ENCODE measurements at regions not wholly inside any gene's neighbourhood (a gene's known extent, or its start where the extent isn't known, plus 50 kb on each side); places are given as distances from the start of the nearest gene placed in this dataset.
A peak's percentile ranks its signal among the peaks of the same experiment; 100 is the strongest.

DNA sequence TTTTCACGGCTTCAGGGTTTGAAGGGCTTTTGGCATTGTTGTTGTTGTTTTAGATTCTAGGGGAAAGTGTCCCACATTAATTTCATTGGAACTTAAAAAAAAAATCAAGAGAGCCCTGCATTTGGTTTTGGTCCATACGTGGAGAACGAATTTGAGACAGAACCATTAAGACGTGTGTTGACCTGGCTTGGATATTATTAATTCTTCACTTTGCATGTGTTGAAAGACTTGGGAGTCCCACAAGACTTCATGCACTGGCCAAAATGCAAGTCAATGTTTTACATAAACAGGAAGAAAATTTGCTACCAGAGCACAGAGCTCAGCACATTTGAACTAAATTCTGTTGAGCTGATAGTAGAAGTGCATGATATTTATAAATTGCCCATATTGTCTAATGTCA, 761.2 kb upstream of the ACVR2A start:
- no peak overlapping the region for H4K8ac ChIP-seq (ENCODE audit: low read length)
- H3K23ac ChIP-seq (ENCODE audit: low read length in 2 of 2) = no peak overlapping the region
- no peaks in the 10 kb centered on the region for H3K36me3 ChIP-seq (ENCODE audit: control insufficient read depth in 1 of 2, insufficient read depth in 2 of 2, low read depth in 1 of 2, low read length in 2 of 2)
- no peaks in the 10 kb centered on the region for H3K27me3 ChIP-seq (ENCODE audit: control insufficient read depth in 1 of 2, insufficient read depth in 1 of 2, low read length in 2 of 2)
- no peak overlapping the region for H2AK5ac ChIP-seq (ENCODE audit: low read length, severe bottlenecking)
- no peak overlapping the region for H2BK5ac ChIP-seq (ENCODE audit: low read depth, low read length, poor library complexity, severe bottlenecking)
- 87% methylated on average over 3 of the region's 4 CpGs for WGBS
- no peak overlapping the region for H2BK12ac ChIP-seq (ENCODE audit: low read length in 2 of 2)
- no peaks in the 10 kb centered on the region for H3K4me1 ChIP-seq (ENCODE audit: control insufficient read depth, insufficient read depth, low read depth, low read length)
- no peak overlapping the region for H3K4ac ChIP-seq (ENCODE audit: low read depth in 1 of 2, low read length in 2 of 2)
- H4K91ac ChIP-seq (ENCODE audit: low read length) = no peak overlapping the region
- peak overlapping the region in 1 of 2 experiments; percentile 34 for H3K4me3 ChIP-seq (ENCODE audit: insufficient read depth in 1 of 2, low read depth in 1 of 2, low read length in 2 of 2)
- H2BK120ac ChIP-seq (ENCODE audit: low read depth, low read length) = no peak overlapping the region
- no peak overlapping the region for H3K14ac ChIP-seq (ENCODE audit: low read length in 2 of 2)
- no peak overlapping the region for H2BK15ac ChIP-seq (ENCODE audit: low read depth, poor library complexity, severe bottlenecking)
- H3K18ac ChIP-seq (ENCODE audit: low read depth in 1 of 2, low read length in 2 of 2) = no peak overlapping the region
- H3K27ac ChIP-seq (ENCODE audit: low read length, poor library complexity, severe bottlenecking) = no peak overlapping the region
- no peaks in the 10 kb centered on the region for H3K9me3 ChIP-seq (ENCODE audit: control insufficient read depth, low read length)
- no peak overlapping the region for H2AFZ ChIP-seq (ENCODE audit: low read depth, low read length)
- DNase-seq = no peak
- H3K4me2 ChIP-seq (ENCODE audit: low read length, poor library complexity, severe bottlenecking) = no peak overlapping the region
- no peaks in the 10 kb centered on the region for H3K79me1 ChIP-seq (replicated peaks; ENCODE audit: low read length, poor library complexity, severe bottlenecking)
- H3K9ac ChIP-seq (ENCODE audit: low read length) = no peak overlapping the region

DNA sequence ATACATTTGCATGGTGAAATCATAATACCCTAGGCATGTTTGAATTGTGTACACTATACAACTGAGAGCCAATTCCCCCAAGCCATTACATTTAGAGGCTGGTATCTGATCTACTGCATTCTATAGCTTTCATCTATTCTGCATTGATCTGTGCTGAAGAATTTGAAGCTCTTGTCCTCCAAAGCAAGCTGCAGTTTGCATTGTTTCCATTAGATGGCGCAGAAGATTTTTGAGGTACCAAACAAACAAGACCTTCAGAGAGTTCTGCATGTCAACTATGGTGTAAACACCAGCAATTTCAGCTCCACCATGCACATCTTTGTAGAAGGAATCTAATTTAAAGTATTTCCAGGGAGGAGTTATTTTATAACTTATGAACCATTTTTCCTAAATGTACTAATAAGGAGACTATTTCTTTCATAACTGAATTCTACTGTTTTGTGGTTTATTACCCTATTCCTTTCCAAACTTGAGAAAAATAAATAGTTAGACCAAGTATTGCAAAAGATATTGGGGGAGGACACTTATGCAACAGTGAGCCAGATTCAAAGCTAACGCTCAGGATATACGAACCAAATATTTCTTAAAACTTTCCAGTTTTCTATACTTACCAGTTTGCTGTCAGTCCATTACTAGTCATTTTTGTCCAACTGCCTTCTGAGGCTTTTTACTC, 761.8 kb upstream of the ACVR2A start:
- no peak overlapping the region for H3K4ac ChIP-seq (ENCODE audit: low read depth in 1 of 2, low read length in 2 of 2)
- no peak overlapping the region for H3K18ac ChIP-seq (ENCODE audit: low read depth in 1 of 2, low read length in 2 of 2)
- H3K4me3 ChIP-seq (ENCODE audit: insufficient read depth in 1 of 2, low read depth in 1 of 2, low read length in 2 of 2) = peak overlapping the region in 1 of 2 experiments; percentile 34
- no peak overlapping the region for H2BK12ac ChIP-seq (ENCODE audit: low read length in 2 of 2)
- no peak overlapping the region for H3K14ac ChIP-seq (ENCODE audit: low read length in 2 of 2)
- H4K91ac ChIP-seq (ENCODE audit: low read length) = no peak overlapping the region
- no peak overlapping the region for H2AFZ ChIP-seq (ENCODE audit: low read depth, low read length)
- H2BK5ac ChIP-seq (ENCODE audit: low read depth, low read length, poor library complexity, severe bottlenecking) = no peak overlapping the region
- no peak overlapping the region for H3K23ac ChIP-seq (ENCODE audit: low read length in 2 of 2)
- no peaks in the 10 kb centered on the region for H3K27me3 ChIP-seq (ENCODE audit: control insufficient read depth in 1 of 2, insufficient read depth in 1 of 2, low read length in 2 of 2)
- H3K79me1 ChIP-seq (replicated peaks; ENCODE audit: low read length, poor library complexity, severe bottlenecking) = no peaks in the 10 kb centered on the region
- no peak overlapping the region for H2AK5ac ChIP-seq (ENCODE audit: low read length, severe bottlenecking)
- no peak overlapping the region for H4K8ac ChIP-seq (ENCODE audit: low read length)
- H2BK15ac ChIP-seq (ENCODE audit: low read depth, poor library complexity, severe bottlenecking) = no peak overlapping the region
- H3K27ac ChIP-seq (ENCODE audit: low read length, poor library complexity, severe bottlenecking) = no peak overlapping the region
- no peaks in the 10 kb centered on the region for H3K36me3 ChIP-seq (ENCODE audit: control insufficient read depth in 1 of 2, insufficient read depth in 2 of 2, low read depth in 1 of 2, low read length in 2 of 2)
- no peaks in the 10 kb centered on the region for H3K4me1 ChIP-seq (ENCODE audit: control insufficient read depth, insufficient read depth, low read depth, low read length)
- H3K4me2 ChIP-seq (ENCODE audit: low read length, poor library complexity, severe bottlenecking) = no peak overlapping the region
- no peaks in the 10 kb centered on the region for H3K9me3 ChIP-seq (ENCODE audit: control insufficient read depth, low read length)
- peak; percentile 68 for DNase-seq
- no peak overlapping the region for H2BK120ac ChIP-seq (ENCODE audit: low read depth, low read length)
- 60% methylated on average over 3 of the region's 3 CpGs for WGBS
- H3K9ac ChIP-seq (ENCODE audit: low read length) = no peak overlapping the region

DNA sequence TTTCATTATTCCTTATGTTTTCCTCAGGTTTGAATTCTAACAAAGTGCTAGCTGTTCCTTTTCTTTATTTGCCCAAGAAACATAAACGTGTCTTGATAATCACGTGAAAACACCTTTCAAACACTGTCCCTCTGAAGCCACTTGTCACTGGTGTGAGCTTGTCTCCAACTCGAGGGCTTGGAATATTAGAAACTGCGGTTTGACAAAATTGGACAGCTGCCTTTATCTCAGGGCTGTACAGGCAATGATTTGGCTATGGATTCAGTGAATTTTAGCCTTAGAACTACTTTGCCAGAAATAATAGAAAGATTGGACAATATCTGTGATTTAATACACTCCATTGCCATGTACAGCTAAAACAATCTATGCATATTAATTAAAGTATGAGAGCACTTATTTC, 763.0 kb upstream of the ACVR2A start:
- H3K9ac ChIP-seq (ENCODE audit: low read length) = no peak overlapping the region
- H3K79me1 ChIP-seq (replicated peaks; ENCODE audit: low read length, poor library complexity, severe bottlenecking) = no peaks in the 10 kb centered on the region

DNA sequence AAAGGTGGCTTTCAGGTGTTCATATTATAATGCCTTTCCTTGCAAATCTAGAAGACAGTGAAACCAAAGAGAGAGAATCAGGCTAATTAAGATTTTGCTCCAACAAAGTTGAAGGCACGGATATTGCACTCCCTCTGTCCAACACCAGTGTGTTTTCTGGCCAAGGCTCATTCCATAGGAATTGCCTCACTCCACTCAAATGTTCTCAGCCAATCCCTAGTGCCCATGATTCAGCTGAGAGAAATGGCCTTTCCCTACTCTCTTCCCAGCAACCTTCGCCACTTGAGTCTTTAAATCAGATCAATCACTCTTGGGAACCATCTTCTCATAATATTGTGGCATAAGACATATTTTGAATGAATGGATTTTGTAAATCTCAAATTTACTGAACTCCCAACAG, 768.2 kb upstream of the ACVR2A start:
- peak overlapping the region; percentile 24 for H3K9ac ChIP-seq (ENCODE audit: low read length)
- H3K36me3 ChIP-seq (ENCODE audit: control insufficient read depth in 1 of 2, insufficient read depth in 2 of 2, low read depth in 1 of 2, low read length in 2 of 2) = no peaks in the 10 kb centered on the region
- 31% methylated on average over 1 of the region's 2 CpGs for WGBS
- H3K14ac ChIP-seq (ENCODE audit: low read length in 2 of 2) = no peak overlapping the region
- H2BK5ac ChIP-seq (ENCODE audit: low read depth, low read length, poor library complexity, severe bottlenecking) = no peak overlapping the region
- no peak overlapping the region for H3K23ac ChIP-seq (ENCODE audit: low read length in 2 of 2)
- no peak overlapping the region for H2BK120ac ChIP-seq (ENCODE audit: low read depth, low read length)
- no peak overlapping the region for H3K18ac ChIP-seq (ENCODE audit: low read depth in 1 of 2, low read length in 2 of 2)
- H3K4me2 ChIP-seq (ENCODE audit: low read length, poor library complexity, severe bottlenecking) = no peak overlapping the region
- H2AFZ ChIP-seq (ENCODE audit: low read depth, low read length) = no peak overlapping the region
- no peak overlapping the region for H2BK15ac ChIP-seq (ENCODE audit: low read depth, poor library complexity, severe bottlenecking)
- H3K4ac ChIP-seq (ENCODE audit: low read depth in 1 of 2, low read length in 2 of 2) = no peak overlapping the region
- no peaks in the 10 kb centered on the region for H3K79me1 ChIP-seq (replicated peaks; ENCODE audit: low read length, poor library complexity, severe bottlenecking)
- H4K91ac ChIP-seq (ENCODE audit: low read length) = no peak overlapping the region
- H2AK5ac ChIP-seq (ENCODE audit: low read length, severe bottlenecking) = no peak overlapping the region
- no peaks in the 10 kb centered on the region for H3K27me3 ChIP-seq (ENCODE audit: control insufficient read depth in 1 of 2, insufficient read depth in 1 of 2, low read length in 2 of 2)
- H2BK12ac ChIP-seq (ENCODE audit: low read length in 2 of 2) = no peak overlapping the region
- H3K27ac ChIP-seq (ENCODE audit: low read length, poor library complexity, severe bottlenecking) = no peak overlapping the region
- no peaks in the 10 kb centered on the region for H3K4me1 ChIP-seq (ENCODE audit: control insufficient read depth, insufficient read depth, low read depth, low read length)
- no peaks in the 10 kb centered on the region for H3K9me3 ChIP-seq (ENCODE audit: control insufficient read depth, low read length)
- H4K8ac ChIP-seq (ENCODE audit: low read length) = no peak overlapping the region
- H3K4me3 ChIP-seq (ENCODE audit: insufficient read depth in 1 of 2, low read depth in 1 of 2, low read length in 2 of 2) = no peak overlapping the region
- peak; percentile 8 for DNase-seq

More for the DNA sequence above, 763.0 kb upstream of the ACVR2A start:
- H3K9me3 ChIP-seq (ENCODE audit: control insufficient read depth, low read length) = no peaks in the 10 kb centered on the region
- no peak overlapping the region for H3K4me3 ChIP-seq (ENCODE audit: insufficient read depth in 1 of 2, low read depth in 1 of 2, low read length in 2 of 2)
- no peak overlapping the region for H3K4me2 ChIP-seq (ENCODE audit: low read length, poor library complexity, severe bottlenecking)
- H4K91ac ChIP-seq (ENCODE audit: low read length) = no peak overlapping the region
- no peak overlapping the region for H3K27ac ChIP-seq (ENCODE audit: low read length, poor library complexity, severe bottlenecking)
- no peak overlapping the region for H3K23ac ChIP-seq (ENCODE audit: low read length in 2 of 2)
- no peaks in the 10 kb centered on the region for H3K4me1 ChIP-seq (ENCODE audit: control insufficient read depth, insufficient read depth, low read depth, low read length)
- H3K4ac ChIP-seq (ENCODE audit: low read depth in 1 of 2, low read length in 2 of 2) = no peak overlapping the region
- no peak for DNase-seq
- H3K14ac ChIP-seq (ENCODE audit: low read length in 2 of 2) = no peak overlapping the region
- no peak overlapping the region for H3K18ac ChIP-seq (ENCODE audit: low read depth in 1 of 2, low read length in 2 of 2)
- WGBS = 94% methylated on average over 4 of the region's 4 CpGs
- no peak overlapping the region for H2BK15ac ChIP-seq (ENCODE audit: low read depth, poor library complexity, severe bottlenecking)
- H2BK12ac ChIP-seq (ENCODE audit: low read length in 2 of 2) = no peak overlapping the region
- H3K27me3 ChIP-seq (ENCODE audit: control insufficient read depth in 1 of 2, insufficient read depth in 1 of 2, low read length in 2 of 2) = no peaks in the 10 kb centered on the region
- H4K8ac ChIP-seq (ENCODE audit: low read length) = no peak overlapping the region
- no peak overlapping the region for H2BK5ac ChIP-seq (ENCODE audit: low read depth, low read length, poor library complexity, severe bottlenecking)
- H2AFZ ChIP-seq (ENCODE audit: low read depth, low read length) = no peak overlapping the region
- H2AK5ac ChIP-seq (ENCODE audit: low read length, severe bottlenecking) = no peak overlapping the region
- no peaks in the 10 kb centered on the region for H3K36me3 ChIP-seq (ENCODE audit: control insufficient read depth in 1 of 2, insufficient read depth in 2 of 2, low read depth in 1 of 2, low read length in 2 of 2)
- H2BK120ac ChIP-seq (ENCODE audit: low read depth, low read length) = no peak overlapping the region
